NT2/D1 (cell line): ENCODE measurements at regions not wholly inside any gene's neighbourhood (a gene's known extent, or its start where the extent isn't known, plus 50 kb on each side); places are given as distances from the start of the nearest gene placed in this dataset.

Experiments
- YY1 ChIP-seq: IDR thresholded peaks from 2 replicates; pipeline ENCODE4 v1.6.1; 2011; ENCODE audit not compliant: insufficient read length, insufficient read depth
- ZNF274 ChIP-seq: IDR thresholded peaks from 2 replicates; pipeline ENCODE4 v1.6.1; 2011; ENCODE audit warnings: mild to moderate bottlenecking, low read depth, low read length

GRCh38 chr2:49598231-49598630, 443.9 kb upstream of the FSHR start:
- TF ChIP-seq YY1 (no peak), ZNF274 (no peak)
